ENCODE measurements at regions not wholly inside any gene's neighbourhood (a gene's known extent, or its start where the extent isn't known, plus 50 kb on each side); places are given as distances from the start of the nearest gene placed in this dataset.
"Not testable (repeated sequence)": the region's sequence is repeated elsewhere in the genome, so short reads cannot be mapped to it uniquely, and the experiment has no call there.

DNA sequence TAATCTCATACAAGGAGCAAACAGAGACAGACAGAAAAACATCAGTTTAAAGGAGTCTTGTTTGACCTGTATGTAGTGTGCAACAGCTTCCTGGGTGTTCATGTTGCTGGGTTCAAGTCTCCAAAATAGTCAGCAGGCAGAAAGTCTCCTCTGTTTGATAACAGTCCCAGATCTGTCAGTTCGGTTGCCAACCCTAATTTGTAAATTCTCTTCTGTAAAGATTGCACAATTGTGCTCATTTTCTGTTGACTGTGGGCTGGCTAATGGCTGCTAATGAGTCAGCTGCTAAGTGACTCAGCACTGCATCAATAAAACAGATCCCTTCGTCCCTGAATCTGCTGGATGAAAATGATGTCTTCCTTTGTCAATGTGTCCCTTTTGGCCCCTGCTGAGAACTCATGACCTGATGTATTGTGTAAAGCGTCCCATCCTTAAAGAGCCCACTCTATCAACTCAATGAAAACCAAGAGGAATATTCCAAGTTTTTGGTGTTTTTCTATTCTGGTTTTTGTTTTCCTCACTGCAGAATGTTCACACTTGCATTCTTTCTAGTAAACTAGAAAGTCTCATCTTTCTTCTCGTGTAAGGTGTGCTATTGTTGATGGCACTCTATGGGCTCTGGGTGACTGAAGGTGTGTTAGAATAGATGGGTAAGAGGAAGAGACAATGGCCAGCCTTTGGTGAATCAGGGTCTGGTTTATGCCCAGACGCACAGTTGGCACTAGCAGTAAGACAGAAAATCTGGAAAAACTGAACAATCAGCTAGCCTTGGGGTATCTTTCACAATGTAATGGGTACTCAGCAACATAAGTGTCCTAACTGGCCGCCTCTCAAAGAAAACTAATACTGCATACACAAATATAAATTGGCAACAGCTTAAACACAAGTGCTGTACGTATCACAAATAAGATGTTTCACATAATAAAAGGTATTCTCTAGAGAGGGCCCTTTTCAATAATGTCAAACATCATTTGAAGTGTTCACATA is 75.1 kb upstream of the SIPA1L2 start:
- Mint-ChIP-seq H3K4me3 (no peak overlapping the region), H3K36me3 (no peaks in the 10 kb centered on the region), H3K9me3 (peaks cover 2 to 4% (median 3%) of the 10 kb centered on the region in 3 donors), H3K27me3 (peaks cover 4% of the 10 kb centered on the region), H3K4me1 (peaks cover 0 to 2% (median 1%) of the 10 kb centered on the region in 3 donors), H3K27ac (no peak overlapping the region)

DNA sequence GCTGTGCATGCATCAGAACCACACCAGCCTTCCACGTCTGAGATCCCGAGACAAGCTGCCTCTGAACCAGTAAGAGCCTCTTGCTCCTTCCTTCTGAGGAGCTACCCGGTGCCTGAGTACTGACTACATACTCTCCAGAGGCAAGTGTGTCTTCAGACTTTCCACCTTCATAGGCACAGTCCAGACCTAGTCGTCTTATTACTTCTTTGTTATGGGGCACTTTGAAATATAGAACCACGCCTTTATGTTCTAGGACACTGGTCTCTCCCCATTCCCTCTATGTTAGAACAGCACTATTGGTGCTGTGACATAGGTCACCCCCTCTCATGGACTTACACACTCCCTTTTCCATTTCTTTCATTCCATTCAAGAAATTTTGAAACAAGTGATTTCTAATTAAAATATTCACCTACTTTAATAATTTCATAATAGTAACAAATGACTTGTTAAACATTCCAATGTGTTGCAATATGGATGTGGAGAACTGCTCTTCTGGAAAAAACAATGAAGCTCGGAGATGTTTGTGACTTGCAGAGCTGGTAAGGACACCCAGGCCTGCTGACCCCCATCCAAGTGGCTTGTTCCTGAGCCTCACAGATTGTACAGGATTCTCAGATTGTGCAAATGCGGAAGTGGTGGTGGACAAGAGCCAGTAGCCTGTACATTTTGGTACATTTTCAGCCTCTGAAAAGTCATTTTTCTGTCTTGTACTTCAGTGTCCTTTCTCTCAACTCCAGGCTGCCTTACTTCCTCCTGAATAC is 76.1 kb upstream of the SIPA1L2 start:
- Mint-ChIP-seq H3K9me3 (peaks cover 2 to 4% (median 3%) of the 10 kb centered on the region in 3 donors), H3K36me3 (no peaks in the 10 kb centered on the region), H3K4me3 (no peak overlapping the region), H3K27me3 (peaks cover 4% of the 10 kb centered on the region), H3K4me1 (peaks cover 0 to 2% (median 1%) of the 10 kb centered on the region in 3 donors), H3K27ac (no peak overlapping the region)

DNA sequence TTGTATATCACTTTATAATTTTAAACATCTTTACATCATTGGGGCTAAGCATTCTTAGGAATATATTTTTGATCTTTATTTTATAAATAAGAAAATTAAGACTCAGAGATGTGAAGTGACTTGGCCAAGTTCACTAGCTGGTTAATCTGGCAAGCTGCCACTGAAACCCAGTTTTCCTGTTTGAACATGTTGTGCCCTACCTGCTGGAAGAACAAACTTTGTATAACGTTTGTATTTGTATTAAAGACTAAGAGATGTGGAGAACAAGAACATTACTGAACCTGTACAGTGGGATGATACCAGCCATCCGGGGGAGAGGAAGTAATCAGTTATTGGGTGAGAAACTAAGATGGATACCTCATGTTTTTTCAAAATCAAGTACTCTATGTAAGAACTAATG is 77.2 kb upstream of the SIPA1L2 start:
- Mint-ChIP-seq H3K27me3 (peaks cover 2% of the 10 kb centered on the region), H3K4me3 (no peak overlapping the region), H3K4me1 (peaks cover 0 to 2% (median 0%) of the 10 kb centered on the region in 3 donors), H3K27ac (no peak overlapping the region), H3K36me3 (no peaks in the 10 kb centered on the region), H3K9me3 (peaks cover 2 to 4% (median 3%) of the 10 kb centered on the region in 3 donors)

DNA sequence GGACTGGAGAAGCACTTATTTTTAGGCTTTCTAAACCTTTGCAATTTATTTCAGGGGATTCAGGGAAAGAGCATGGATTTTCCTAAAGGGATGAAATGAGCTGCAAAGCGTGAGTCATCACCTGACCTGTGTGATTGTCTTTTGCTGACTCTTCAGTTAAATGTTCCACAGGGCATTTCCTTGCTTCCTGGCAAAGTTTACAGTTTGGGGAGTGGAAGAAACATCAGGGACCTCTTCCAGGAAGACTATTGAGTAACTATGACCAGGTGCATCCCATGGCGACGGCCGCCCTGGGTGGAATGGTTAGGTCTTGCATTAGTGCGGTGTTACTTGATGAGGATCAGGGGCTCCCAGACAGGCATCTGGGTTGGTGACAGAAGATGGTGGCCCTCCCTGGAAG is 79.5 kb upstream of the SIPA1L2 start:
- Mint-ChIP-seq H3K9me3 (peaks cover 2 to 10% (median 5%) of the 10 kb centered on the region in 3 donors), H3K4me1 (peaks cover 0 to 1% (median 0%) of the 10 kb centered on the region in 3 donors), H3K4me3 (no peak overlapping the region), H3K27ac (no peak overlapping the region), H3K36me3 (no peaks in the 10 kb centered on the region), H3K27me3 (no peaks in the 10 kb centered on the region)

DNA sequence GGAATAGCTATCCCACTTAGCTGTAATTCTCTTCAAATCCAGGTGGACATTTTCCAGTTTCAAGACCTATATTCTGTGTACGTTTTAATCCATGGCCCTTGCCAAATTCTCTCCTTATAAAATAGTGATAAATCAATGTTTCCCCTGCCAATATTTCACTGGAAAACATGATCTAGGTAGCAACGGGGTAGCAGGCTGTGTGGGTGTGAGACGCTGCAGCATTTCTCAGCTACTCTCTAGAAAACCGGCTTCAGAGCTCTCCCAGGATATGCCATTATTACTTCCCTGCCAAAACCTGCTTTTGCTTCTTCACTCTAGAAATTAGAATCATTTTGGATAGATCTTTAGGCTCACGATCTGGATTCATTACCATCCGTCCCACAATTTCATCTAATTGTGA is 82.1 kb upstream of the SIPA1L2 start:
- no peak overlapping the region for H3K4me3 Mint-ChIP-seq

DNA sequence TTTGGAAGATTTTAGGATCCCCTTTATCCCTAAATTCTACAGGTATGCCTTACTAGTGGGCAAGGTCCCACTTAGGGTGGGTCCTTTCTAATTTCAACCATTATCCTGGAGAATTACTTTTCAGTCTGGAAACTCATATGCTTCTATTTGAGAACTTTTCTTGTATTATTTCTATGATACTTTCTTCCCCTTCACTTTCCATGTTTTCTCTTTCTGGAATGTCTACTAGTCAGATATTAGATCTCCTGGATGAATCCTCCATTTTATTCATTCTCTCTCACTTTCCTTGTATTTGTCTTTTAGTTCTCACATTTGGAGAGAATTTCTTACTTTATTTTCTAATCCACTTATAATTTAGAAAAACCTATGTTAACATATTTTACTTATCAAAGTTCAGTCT is 83.9 kb upstream of the SIPA1L2 start:
- no peaks in the 10 kb centered on the region for H3K27me3 Mint-ChIP-seq
- H3K4me1 Mint-ChIP-seq, result peaks cover 0 to 1% (median 0%) of the 10 kb centered on the region in 3 donors
- peaks cover 6 to 10% (median 6%) of the 10 kb centered on the region in 3 donors for H3K9me3 Mint-ChIP-seq

More for the DNA sequence above, 82.1 kb upstream of the SIPA1L2 start:
- no peaks in the 10 kb centered on the region for H3K27me3 Mint-ChIP-seq
- H3K27ac Mint-ChIP-seq, result no peak overlapping the region
- H3K4me1 Mint-ChIP-seq, result peaks cover 0 to 1% (median 0%) of the 10 kb centered on the region in 3 donors
- H3K9me3 Mint-ChIP-seq, result peaks cover 2 to 10% (median 5%) of the 10 kb centered on the region in 3 donors
- no peaks in the 10 kb centered on the region for H3K36me3 Mint-ChIP-seq

DNA sequence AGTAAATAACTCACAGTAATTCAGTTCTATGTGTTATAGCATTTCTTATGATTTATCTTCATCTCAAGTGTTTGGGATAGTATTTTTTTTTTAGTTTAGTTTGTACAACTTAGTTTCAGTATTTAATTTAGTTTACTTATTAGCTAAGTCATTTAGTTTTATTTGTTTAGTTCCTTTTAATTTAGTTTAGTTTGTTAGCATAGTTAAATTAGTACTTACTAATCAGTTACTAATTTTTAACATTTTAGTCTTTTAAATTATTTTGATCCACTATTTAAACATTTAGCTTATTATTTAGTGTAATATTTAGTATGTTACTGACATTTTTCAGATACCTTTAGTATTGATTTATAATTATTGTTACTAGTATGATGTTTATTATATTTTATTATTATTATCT is 85.2 kb upstream of the SIPA1L2 start:
- H3K36me3 Mint-ChIP-seq, result no peaks in the 10 kb centered on the region
- H3K27me3 Mint-ChIP-seq, result no peaks in the 10 kb centered on the region

More for the DNA sequence above, 83.9 kb upstream of the SIPA1L2 start:
- Mint-ChIP-seq H3K36me3 (no peaks in the 10 kb centered on the region), H3K27ac (no peak overlapping the region), H3K4me3 (no peak overlapping the region)

DNA sequence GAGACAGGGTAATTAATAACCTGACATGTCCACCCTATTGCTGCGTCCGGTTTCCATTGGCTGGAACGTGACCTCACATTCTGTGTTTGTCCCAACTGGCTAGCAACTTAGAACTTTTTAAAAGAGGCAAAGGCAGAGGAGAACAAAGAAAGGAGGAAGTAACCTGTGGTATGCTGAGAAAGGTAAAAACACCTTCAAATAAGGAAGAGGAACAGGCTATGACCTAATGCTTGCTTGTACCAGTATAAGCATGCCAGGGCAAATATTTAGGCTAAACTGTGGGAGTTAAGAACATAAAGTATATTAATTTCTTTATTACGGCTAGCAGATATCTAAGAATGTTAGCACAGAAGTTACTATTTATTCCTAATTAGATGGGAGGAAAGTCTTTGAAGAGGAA is 87.3 kb upstream of the MAP10 start:
- not testable (repeated sequence) for H3K4me3 Mint-ChIP-seq, H3K9me3 Mint-ChIP-seq, H3K27ac Mint-ChIP-seq, H3K4me1 Mint-ChIP-seq, H3K36me3 Mint-ChIP-seq, H3K27me3 Mint-ChIP-seq

More for the DNA sequence above, 85.2 kb upstream of the SIPA1L2 start:
- H3K4me1 Mint-ChIP-seq, result peaks cover 0 to 3% (median 0%) of the 10 kb centered on the region in 3 donors
- H3K27ac Mint-ChIP-seq, result no peak overlapping the region
- no peak overlapping the region for H3K4me3 Mint-ChIP-seq
- H3K9me3 Mint-ChIP-seq, result peaks cover 6 to 10% (median 7%) of the 10 kb centered on the region in 3 donors

DNA sequence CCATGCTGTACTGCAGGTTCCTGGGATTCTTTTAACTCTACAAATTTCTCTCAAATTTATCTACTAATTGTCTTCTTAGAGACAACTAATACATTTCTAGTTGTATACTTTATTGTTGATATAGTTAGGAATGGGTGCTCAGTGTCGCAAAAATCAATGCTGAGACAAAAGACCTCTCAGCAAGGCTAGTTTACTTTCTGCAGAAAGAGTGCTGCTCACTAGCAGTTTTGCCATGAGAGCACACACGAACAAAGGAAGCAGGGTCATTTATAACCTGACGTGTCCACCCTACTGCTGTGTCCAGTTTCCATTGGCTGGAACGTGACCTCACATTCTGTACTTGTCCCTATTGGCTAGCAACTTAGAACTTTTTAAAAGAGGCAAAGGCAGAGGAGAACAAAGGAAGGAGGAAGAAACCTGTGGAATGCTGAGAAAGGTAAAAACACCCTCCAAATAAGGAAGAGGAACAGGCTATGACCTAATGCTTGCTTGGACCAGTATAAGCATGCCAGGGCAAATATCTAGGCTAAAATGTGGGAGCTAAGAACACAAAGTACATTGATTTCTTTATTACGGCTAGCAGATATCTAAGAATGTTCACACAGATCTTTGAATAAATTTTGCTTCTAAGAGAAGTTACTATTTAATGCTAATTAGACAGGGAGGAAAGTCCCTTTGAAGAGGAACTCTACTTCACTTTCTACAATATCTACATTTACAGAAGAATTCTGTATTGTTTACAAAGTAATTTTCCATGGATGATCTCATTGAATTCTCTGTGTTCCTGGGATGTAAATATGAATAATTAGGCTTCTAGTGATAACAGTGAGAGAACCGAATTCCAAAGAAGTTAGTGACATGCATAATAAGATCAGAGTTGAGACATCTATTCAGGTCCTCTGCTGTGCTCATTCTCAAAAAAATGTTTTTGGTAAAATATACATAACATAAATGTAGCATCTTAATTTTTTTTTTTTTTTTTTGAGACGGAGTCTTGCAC is 86.0 kb upstream of the MAP10 start:
- peaks cover 2% of the 10 kb centered on the region for H3K36me3 Mint-ChIP-seq
- H3K27me3 Mint-ChIP-seq, result peaks cover 5% of the 10 kb centered on the region
- H3K4me1 Mint-ChIP-seq, result peaks cover 0 to 1% (median 0%) of the 10 kb centered on the region in 3 donors
- no peak overlapping the region for H3K27ac Mint-ChIP-seq
- no peak overlapping the region for H3K4me3 Mint-ChIP-seq
- peaks cover 0 to 5% (median 5%) of the 10 kb centered on the region in 3 donors for H3K9me3 Mint-ChIP-seq

DNA sequence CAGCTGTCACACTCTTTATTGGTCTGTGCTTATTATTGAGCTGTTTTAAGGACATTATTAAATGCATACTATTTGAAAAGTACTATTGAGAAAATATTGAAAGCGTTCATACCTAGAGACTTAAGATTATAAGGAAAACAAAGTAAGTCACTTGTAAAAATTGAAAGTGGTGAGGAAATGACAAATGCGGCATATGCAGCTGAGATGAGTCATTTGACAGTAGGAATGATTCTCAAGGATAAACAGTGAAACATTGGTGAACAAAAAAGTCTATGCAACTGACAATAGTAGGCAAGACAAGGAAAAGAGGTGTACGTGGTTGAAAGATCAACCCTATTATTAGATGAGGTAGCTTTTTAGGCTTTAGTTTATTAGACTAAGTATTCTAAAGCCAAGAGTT is 82.6 kb upstream of the MAP10 start:
- Mint-ChIP-seq H3K9me3 (peaks cover 0 to 5% (median 3%) of the 10 kb centered on the region in 3 donors), H3K4me1 (peaks cover 0 to 1% (median 0%) of the 10 kb centered on the region in 3 donors), H3K27ac (peak overlapping the region in 1 of 3 donors; percentile 26), H3K27me3 (peaks cover 9% of the 10 kb centered on the region), H3K36me3 (peaks cover 2% of the 10 kb centered on the region), H3K4me3 (no peak overlapping the region)

DNA sequence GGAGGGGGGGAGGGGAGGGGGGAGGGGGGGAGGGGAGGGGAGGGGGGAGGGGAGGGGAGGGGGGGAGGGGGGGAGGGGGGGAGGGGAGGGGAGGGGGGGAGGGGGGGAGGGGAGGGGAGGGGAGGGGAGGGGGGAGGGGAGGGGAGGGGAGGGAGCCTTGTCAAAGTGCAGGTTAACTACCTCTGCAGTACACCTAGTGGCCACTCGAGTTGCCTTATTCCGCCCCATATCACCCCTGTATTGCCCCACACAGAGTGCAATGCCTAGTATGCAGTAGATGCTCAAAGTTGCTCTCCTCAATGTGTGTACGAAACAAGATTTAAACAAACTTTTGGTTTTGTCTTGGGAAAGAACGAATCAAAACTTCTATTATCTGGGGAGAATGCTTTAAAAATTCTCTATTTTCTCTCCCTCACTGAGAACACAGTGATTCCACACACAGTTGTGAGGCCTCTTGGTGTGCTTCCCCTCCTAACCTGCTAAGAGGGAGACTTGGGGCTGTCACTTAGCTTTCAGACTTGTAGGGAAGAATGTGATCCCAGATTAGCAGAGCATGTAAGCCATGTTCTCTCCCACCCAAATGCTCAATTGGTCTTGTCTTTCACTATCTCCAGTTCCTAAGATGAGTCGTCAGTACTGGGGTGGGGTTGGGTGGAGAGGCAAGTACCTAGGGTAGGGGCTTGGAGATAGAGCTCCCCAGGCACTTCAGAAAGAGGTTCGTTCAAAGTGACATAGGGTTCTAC is 79.7 kb upstream of the MAP10 start:
- no peak overlapping the region for H3K27ac Mint-ChIP-seq
- H3K4me3 Mint-ChIP-seq, result no peak overlapping the region
- peaks cover 14% of the 10 kb centered on the region for H3K27me3 Mint-ChIP-seq
- peaks cover 2% of the 10 kb centered on the region for H3K36me3 Mint-ChIP-seq
- H3K9me3 Mint-ChIP-seq, result peaks cover 0 to 2% (median 0%) of the 10 kb centered on the region in 3 donors
- no peaks in the 10 kb centered on the region for H3K4me1 Mint-ChIP-seq

DNA sequence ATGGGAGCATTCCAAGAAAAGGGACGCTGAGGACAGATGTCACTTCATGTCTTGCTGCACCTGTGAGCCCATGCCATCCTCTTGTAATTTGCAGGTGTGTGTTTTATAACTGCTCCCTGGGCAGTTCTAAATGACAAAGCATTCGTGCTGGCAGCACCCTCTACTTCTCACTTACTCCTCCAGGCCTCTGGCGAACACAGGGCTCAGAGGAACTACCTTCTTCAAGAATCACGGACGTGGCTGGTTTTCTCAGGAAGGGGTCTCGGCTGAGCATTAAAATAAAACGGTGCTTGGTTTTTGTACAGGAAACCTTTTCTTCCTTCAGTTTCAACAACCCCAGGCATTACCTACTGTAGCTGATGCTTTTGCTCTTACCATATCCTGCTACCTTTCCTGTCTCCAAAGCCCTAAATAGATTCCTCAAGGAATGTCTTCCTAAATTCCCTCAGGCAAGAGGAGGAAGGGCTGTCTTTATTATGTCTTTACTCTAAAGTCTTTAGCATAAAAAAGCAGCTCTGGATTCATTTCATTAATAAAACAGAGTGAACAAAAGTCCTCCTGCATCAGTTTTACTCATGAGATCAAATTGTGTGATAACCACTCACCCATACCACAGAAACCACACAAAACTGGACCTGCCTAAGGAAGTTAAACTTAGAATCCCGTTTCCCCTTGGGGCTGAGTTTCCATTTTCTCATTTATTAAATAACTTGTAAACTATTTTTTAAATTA is 79.0 kb upstream of the MAP10 start:
- Mint-ChIP-seq H3K4me1 (no peaks in the 10 kb centered on the region), H3K4me3 (no peak overlapping the region), H3K27ac (no peak overlapping the region), H3K36me3 (peaks cover 2% of the 10 kb centered on the region), H3K9me3 (peaks cover 0 to 2% (median 0%) of the 10 kb centered on the region in 3 donors), H3K27me3 (peaks cover 13% of the 10 kb centered on the region)

Data from IgD-negative memory B cell (primary cell).